LNCaP clone FGC (cell line): ENCODE measurements at regions not wholly inside any gene's neighbourhood (a gene's known extent, or its start where the extent isn't known, plus 50 kb on each side); places are given as distances from the start of the nearest gene placed in this dataset.

Experiments
- DNase-seq: peaks from one replicate; pipeline ENCODE4 v3.0.0-alpha.2; 2011; ENCODE audit warnings: low read depth
- H3K4me3 ChIP-seq: 2 replicates; pipeline ENCODE4 v1.5.1; 2011; ENCODE audit warnings: mild to moderate bottlenecking, low read depth, low read length, control low read depth
- TF ChIP-seq, protein P1 (sequence below): IDR thresholded peaks from 2 replicates; pipeline ENCODE4 v1.5.1; 2012; ENCODE audit warnings: mild to moderate bottlenecking; ENCODE audit not compliant: control insufficient read depth, insufficient read depth; ENCODE audit errors: extremely low read depth

DNA sequence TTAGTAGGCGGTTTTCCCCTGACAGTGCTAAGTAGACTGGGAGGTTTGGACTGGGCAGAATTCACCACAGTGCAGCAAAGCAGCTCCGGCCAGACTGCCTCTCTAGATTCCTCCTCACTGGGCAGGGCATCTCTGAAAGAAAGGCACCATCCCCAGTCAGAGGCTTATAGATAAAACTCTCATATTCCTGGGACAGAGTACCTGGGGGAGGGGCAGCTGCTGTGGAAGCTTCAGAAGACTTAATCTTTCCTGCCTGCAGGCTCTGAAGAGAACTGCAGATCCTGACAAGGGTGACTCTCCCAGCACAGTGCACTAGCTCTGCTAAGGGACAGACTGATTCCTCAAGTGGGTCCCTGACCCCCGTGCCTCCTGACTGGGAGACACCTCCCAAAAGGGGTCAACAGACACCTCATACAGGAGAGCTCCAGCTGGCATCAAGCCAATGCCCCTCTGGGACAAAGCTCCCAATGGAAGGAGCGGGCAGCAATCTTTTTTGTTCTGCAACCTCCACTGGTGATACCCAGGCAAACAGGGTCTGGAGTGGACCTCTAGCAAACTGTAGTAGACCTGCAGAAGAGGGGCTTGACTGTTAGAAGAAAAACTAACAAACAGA lies 266.8 kb upstream of the CRIM1 start:
- no peak overlapping the region for H3K4me3 ChIP-seq
- TF ChIP-seq, protein P1, sequence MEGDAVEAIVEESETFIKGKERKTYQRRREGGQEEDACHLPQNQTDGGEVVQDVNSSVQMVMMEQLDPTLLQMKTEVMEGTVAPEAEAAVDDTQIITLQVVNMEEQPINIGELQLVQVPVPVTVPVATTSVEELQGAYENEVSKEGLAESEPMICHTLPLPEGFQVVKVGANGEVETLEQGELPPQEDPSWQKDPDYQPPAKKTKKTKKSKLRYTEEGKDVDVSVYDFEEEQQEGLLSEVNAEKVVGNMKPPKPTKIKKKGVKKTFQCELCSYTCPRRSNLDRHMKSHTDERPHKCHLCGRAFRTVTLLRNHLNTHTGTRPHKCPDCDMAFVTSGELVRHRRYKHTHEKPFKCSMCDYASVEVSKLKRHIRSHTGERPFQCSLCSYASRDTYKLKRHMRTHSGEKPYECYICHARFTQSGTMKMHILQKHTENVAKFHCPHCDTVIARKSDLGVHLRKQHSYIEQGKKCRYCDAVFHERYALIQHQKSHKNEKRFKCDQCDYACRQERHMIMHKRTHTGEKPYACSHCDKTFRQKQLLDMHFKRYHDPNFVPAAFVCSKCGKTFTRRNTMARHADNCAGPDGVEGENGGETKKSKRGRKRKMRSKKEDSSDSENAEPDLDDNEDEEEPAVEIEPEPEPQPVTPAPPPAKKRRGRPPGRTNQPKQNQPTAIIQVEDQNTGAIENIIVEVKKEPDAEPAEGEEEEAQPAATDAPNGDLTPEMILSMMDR: no peak
- DNase-seq: no peak

DNA sequence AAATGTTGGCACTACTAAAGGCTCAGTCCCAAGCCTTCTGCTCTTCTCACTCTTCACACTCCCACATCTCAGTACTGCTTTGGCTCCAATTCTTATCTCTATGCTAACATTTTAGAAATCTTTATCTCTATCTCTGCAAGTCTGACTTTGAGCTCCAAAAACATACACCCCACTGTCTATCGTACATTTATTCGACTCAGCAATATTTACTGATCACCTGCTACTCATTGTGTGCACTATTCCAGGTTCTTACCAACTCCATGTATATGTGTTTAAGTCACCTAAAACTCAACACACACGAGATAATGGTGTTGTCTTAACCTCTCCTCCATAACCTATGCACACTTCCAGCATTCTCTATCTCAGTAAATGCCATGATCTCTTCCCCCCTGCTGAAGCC lies 268.2 kb upstream of the CRIM1 start:
- TF ChIP-seq, protein P1: no peak
- no peak overlapping the region for H3K4me3 ChIP-seq

DNA sequence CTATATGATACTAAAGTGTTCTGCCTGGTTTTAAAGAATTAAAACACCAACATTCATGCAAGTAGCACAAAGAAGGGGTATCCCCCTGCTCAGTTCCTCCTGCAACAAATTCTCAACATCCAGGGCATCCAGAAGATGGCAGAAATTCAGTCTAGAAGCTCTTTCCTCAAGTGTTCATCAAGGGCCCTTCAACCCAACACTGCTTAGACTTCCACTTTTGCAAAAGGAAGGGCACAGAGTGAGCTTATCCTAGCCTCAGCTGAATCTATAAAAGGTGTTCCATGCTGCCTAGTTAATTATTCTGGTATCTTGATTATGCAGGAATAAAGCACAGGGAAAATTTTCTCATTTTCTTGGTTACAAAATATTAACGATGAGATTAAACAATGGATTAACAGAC lies 275.8 kb upstream of the CRIM1 start:
- H3K4me3 ChIP-seq: no peak overlapping the region
- no peak for DNase-seq
- TF ChIP-seq, protein P1: no peak

More for the DNA sequence above, 268.2 kb upstream of the CRIM1 start:
- DNase-seq: no peak

DNA sequence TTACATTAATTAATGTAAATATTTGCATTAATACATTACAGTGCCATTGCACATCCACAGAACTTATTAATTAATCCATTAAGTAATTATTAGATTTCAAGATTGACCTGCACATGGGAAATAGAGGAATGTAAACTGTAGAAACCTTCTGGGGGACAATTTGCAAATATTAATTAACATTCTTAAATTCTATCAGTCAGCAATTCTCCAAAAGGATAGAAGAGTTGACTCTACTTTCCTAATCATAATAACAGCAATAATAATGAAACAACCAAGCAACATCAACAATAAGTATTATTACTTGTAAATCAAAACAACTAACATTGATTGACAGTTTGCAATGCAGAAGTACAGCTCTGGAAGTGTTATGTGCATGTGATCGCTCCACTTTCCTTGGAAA lies 281.6 kb upstream of the CRIM1 start:
- TF ChIP-seq, protein P1: no peak
- DNase-seq: no peak
- H3K4me3 ChIP-seq: no peak overlapping the region

DNA sequence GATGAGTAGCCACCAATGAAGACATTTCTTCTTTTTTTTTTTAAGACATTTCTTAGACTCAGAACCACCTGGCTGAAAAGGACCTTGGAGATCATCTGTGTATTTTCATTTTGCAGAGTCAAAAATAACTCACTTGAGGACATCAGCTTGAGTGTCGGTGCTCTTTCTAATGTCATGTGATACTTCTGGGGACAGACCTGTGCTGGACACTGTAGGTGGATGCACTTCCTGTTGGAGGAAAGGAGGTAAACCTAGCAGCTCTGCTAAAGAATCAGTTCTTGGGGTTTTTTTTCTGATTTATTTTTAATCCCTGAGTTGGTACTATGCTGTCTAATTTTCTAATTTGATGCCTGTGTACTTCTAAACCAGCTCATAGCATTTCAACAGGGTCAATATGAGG lies 283.9 kb upstream of the CRIM1 start:
- TF ChIP-seq, protein P1: no peak
- no peak overlapping the region for H3K4me3 ChIP-seq
- no peak for DNase-seq

DNA sequence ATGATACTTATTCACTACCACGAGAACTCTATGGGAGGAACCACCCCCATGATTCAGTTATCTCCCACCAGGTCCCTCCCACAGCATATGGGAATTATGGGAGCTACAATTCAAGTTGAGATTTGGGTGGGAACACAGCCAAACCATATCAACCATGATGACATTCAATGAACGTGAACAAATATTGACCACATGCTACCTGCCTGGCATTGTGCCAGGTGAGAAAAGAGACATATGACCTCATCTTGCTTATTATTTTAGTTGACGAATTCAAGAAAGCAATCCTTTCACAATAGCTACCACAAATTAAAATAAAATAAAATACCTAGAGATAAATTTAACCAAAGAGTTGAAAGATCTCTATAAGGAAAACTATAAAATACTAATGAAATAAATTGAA lies 286.5 kb upstream of the CRIM1 start:
- no peak overlapping the region for H3K4me3 ChIP-seq
- TF ChIP-seq, protein P1: no peak
- no peak for DNase-seq

DNA sequence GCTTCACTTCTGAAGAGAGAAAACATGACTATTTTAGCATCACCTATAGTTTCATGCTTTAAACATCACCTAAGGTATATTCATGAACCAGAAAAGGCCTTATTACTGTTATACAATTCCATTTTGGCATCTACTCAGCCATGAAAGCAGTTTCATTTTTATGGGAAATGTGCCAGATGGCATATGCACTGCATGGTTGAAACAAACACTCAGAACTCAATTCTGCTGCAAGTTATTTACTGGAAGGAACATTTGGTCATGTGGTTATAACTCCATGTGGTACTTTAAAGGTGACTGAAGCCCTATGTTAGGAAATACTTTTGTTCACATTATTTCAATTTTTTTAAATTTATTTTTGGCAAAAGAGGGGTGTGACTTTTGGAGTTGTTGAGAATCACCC lies 287.5 kb upstream of the CRIM1 start:
- TF ChIP-seq, protein P1: no peak
- DNase-seq: no peak
- H3K4me3 ChIP-seq: no peak overlapping the region
